H9 (cell line): ENCODE measurements at regions not wholly inside any gene's neighbourhood (a gene's known extent, or its start where the extent isn't known, plus 50 kb on each side); places are given as distances from the start of the nearest gene placed in this dataset.

ENCODE experiments used
- DNase-seq: peaks from one replicate; pipeline ENCODE4 v3.0.0-alpha.2; 2017
- H2AFZ ChIP-seq: one replicate; pipeline ENCODE4 v1.6.1; 2013; ENCODE audit warnings: mild to moderate bottlenecking, low read length, control low read depth, moderate library complexity
- H2AK5ac ChIP-seq: 2 replicates; pipeline ENCODE4 v1.6.1; 2013; ENCODE audit warnings: low read length, control low read depth, mixed read lengths; ENCODE audit not compliant: insufficient read length
- H2BK120ac ChIP-seq: one replicate; pipeline ENCODE4 v1.6.1; 2013; ENCODE audit warnings: low read depth, mild to moderate bottlenecking, low read length, control low read depth, inconsistent platforms; ENCODE audit not compliant: poor library complexity, severe bottlenecking
- H2BK12ac ChIP-seq: 2 replicates; pipeline ENCODE4 v1.6.1; 2013; ENCODE audit warnings: low read length, control low read depth, mixed read lengths, low read depth; ENCODE audit not compliant: insufficient read length
- H2BK15ac ChIP-seq: 2 replicates; pipeline ENCODE4 v1.6.1; 2013; ENCODE audit warnings: low read depth, low read length, control low read depth
- H2BK20ac ChIP-seq: one replicate; pipeline ENCODE4 v1.6.1; 2013; ENCODE audit warnings: low read depth, mild to moderate bottlenecking, low read length, control low read depth, inconsistent platforms; ENCODE audit not compliant: poor library complexity, severe bottlenecking
- H2BK5ac ChIP-seq: 2 replicates; pipeline ENCODE4 v1.6.1; 2013; ENCODE audit warnings: low read length, control low read depth, mixed read lengths; ENCODE audit not compliant: insufficient read length
- H3K14ac ChIP-seq: 2 replicates; pipeline ENCODE4 v1.6.1; 2013; ENCODE audit warnings: low read length, control low read depth; ENCODE audit not compliant: insufficient read depth
- H3K18ac ChIP-seq: 2 replicates; pipeline ENCODE4 v1.6.1; 2013; ENCODE audit warnings: low read depth, mild to moderate bottlenecking, mixed read lengths, low read length, control low read depth; ENCODE audit not compliant: insufficient read length
- H3K23ac ChIP-seq: 2 replicates; pipeline ENCODE4 v1.6.1; 2013; ENCODE audit warnings: low read length, control low read depth, mixed read lengths, low read depth; ENCODE audit not compliant: insufficient read length
- H3K23me2 ChIP-seq: 2 replicates; pipeline ENCODE4 v1.6.1; 2013; ENCODE audit warnings: low read depth, mild to moderate bottlenecking, mixed read lengths, low read length, control low read depth; ENCODE audit not compliant: insufficient read length, poor library complexity, severe bottlenecking
- H3K27ac ChIP-seq: 2 replicates; pipeline ENCODE4 v1.5.1; 2013; ENCODE audit warnings: low read length, control low read depth, mixed read lengths, low read depth; ENCODE audit not compliant: insufficient read length
- H3K27me3 ChIP-seq: 2 replicates; pipeline ENCODE4 v1.6.1; 2013; ENCODE audit warnings: low read length, control low read depth, inconsistent platforms; ENCODE audit not compliant: insufficient read depth
- H3K4ac ChIP-seq: 2 replicates; pipeline ENCODE4 v1.6.1; 2013; ENCODE audit warnings: low read depth, mild to moderate bottlenecking, control low read depth, inconsistent platforms, low read length, moderate library complexity
- H3K4me1 ChIP-seq: 2 replicates; pipeline ENCODE4 v1.6.1; 2013; ENCODE audit warnings: low read length, control low read depth, inconsistent platforms; ENCODE audit not compliant: insufficient read depth
- H3K4me2 ChIP-seq: 2 replicates; pipeline ENCODE4 v1.6.1; 2013; ENCODE audit warnings: low read length, control low read depth, mixed read lengths; ENCODE audit not compliant: insufficient read length, insufficient read depth
- H3K56ac ChIP-seq: 2 replicates; pipeline ENCODE4 v1.6.1; 2013; ENCODE audit warnings: low read depth, mild to moderate bottlenecking, mixed read lengths, low read length, control low read depth; ENCODE audit not compliant: insufficient read length
- H3K79me1 ChIP-seq: 2 replicates; pipeline ENCODE4 v1.6.1; 2013; ENCODE audit warnings: low read depth, mild to moderate bottlenecking, moderate library complexity, low read length, control low read depth, inconsistent platforms; ENCODE audit not compliant: insufficient read depth, poor library complexity, severe bottlenecking
- H3K79me2 ChIP-seq: 2 replicates; pipeline ENCODE4 v1.6.1; 2013; ENCODE audit warnings: low read length, control low read depth, inconsistent platforms; ENCODE audit not compliant: insufficient read depth
- H3K9ac ChIP-seq: 2 replicates; pipeline ENCODE4 v1.6.1; 2013; ENCODE audit warnings: low read length, control low read depth, mixed read lengths; ENCODE audit not compliant: insufficient read length; ENCODE audit errors: extremely low read depth
- H3K9me3 ChIP-seq: one replicate; pipeline ENCODE4 v1.6.1; 2013; ENCODE audit warnings: low read depth, low read length, inconsistent platforms; ENCODE audit not compliant: control insufficient read depth
- H3T11ph ChIP-seq: one replicate; pipeline ENCODE4 v1.6.1; 2013; ENCODE audit warnings: mild to moderate bottlenecking, low read length, control low read depth, inconsistent platforms
- H4K20me1 ChIP-seq: one replicate; pipeline ENCODE4 v1.6.1; 2013; ENCODE audit not compliant: control insufficient read depth, insufficient read length, insufficient read depth
- H4K5ac ChIP-seq: 2 replicates; pipeline ENCODE4 v1.6.1; 2013; ENCODE audit warnings: low read depth, mild to moderate bottlenecking, mixed read lengths, low read length, control low read depth; ENCODE audit not compliant: insufficient read length
- H4K8ac ChIP-seq: replicated peaks from 2 replicates; pipeline ENCODE4 v1.6.1; 2013; ENCODE audit warnings: low read length, control low read depth, mixed read lengths, low read depth; ENCODE audit not compliant: insufficient read length
- H4K91ac ChIP-seq: 2 replicates; pipeline ENCODE4 v1.6.1; 2013; ENCODE audit warnings: low read depth, mild to moderate bottlenecking, moderate library complexity, mixed read lengths, low read length, control low read depth; ENCODE audit not compliant: insufficient read length
- H3K27ac Mint-ChIP-seq, 3 experiments: 2 replicates in 2 of 3; 3 replicates in 1 of 3; pipeline ENCODE4 v1.8.0; 2020 to 2021; ENCODE audit warnings: mixed read lengths in 3 of 3, mild to moderate bottlenecking in 1 of 3, moderate library complexity in 1 of 3
- H3K27me3 Mint-ChIP-seq: 2 replicates; pipeline ENCODE4 v1.8.0; 2021; ENCODE audit warnings: low read depth, mild to moderate bottlenecking, moderate library complexity, mixed read lengths
- H3K36me3 Mint-ChIP-seq, 3 experiments: 2 replicates in 2 of 3; 3 replicates in 1 of 3; pipeline ENCODE4 v1.8.0; 2020 to 2021; ENCODE audit warnings: low read depth in 3 of 3, mixed read lengths in 3 of 3; ENCODE audit not compliant: insufficient read depth in 1 of 3
- H3K4me1 Mint-ChIP-seq, 2 experiments: 2 replicates each; pipeline ENCODE4 v1.8.0; 2020; ENCODE audit warnings: mixed read lengths in 2 of 2
- H3K4me3 Mint-ChIP-seq, 2 experiments: 2 replicates in 1 of 2; 3 replicates in 1 of 2; pipeline ENCODE4 v1.8.0; 2020 to 2021; ENCODE audit warnings: mild to moderate bottlenecking in 2 of 2, mixed read lengths in 2 of 2, moderate library complexity in 1 of 2
- H3K9me3 Mint-ChIP-seq, 2 experiments: 2 replicates in 1 of 2; 3 replicates in 1 of 2; pipeline ENCODE4 v1.8.0; 2020; ENCODE audit warnings: mild to moderate bottlenecking in 2 of 2, mixed read lengths in 2 of 2, moderate library complexity in 1 of 2
- CTCF ChIP-seq: fragments of 200-600 bp; sonication (generic); conservative IDR thresholded peaks from 3 replicates; pipeline ENCODE4 v1.8.0; 2021; ENCODE audit warnings: antibody characterized with exemption, mild to moderate bottlenecking
- WGBS: extraction: QIAGEN DNeasy Blood & Tissue Kit; methylation state at CpG from one replicate; pipeline ENCODE4 v1.1.7; 2013; ENCODE audit warnings: missing lambda C conversion rate, low lambda C conversion rate, mixed read lengths; ENCODE audit not compliant: insufficient read length; ENCODE audit errors: extremely low coverage; 5-methylcytosine and 5-hydroxymethylcytosine counted together

DNA sequence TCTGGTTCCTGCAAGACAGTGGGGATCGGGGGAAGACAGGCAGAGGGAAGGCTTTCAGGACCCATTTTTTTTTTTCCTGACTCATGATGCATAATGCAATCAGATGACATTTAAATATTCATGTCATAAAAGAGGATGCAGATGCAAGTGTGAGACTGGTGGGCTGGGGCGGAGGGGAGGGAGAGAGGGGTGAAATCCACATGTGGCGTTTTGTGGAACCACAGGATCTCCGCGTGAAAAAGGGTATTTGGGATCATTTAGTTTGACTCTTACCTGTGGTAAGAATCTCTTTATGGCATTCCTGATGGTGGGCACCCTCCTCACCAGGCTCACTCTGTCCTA is 249.3 kb upstream of the CSF3R start:
- H3K4me1 ChIP-seq: peaks cover 2% of the 10 kb centered on the region; the same call in 1 of the 2 replicates
- H2BK120ac ChIP-seq: no peak overlapping the region
- no peak overlapping the region for H2AK5ac ChIP-seq
- H3K4me2 ChIP-seq: no peak overlapping the region
- no peaks in the 10 kb centered on the region for H3K9me3 ChIP-seq
- TF ChIP-seq CTCF: no peak; the same call in 2 of the 3 replicates
- H2BK20ac ChIP-seq: no peak overlapping the region
- H3K27ac ChIP-seq: no peak overlapping the region
- no peak overlapping the region for H2BK12ac ChIP-seq
- DNase-seq: no peak
- Mint-ChIP-seq H3K27me3 (peaks cover 5% of the 10 kb centered on the region), H3K4me3 (no peak overlapping the region), H3K4me1 (peaks cover 35 to 40% of the 10 kb centered on the region in 2 experiments), H3K9me3 (no peaks in the 10 kb centered on the region; a peak in 1 of 5 replicates), H3K27ac (peak overlapping the region in 2 of 3 experiments; percentile 36 to 68; a peak in 1 of 7 replicates), H3K36me3 (no peaks in the 10 kb centered on the region; a peak in 1 of 7 replicates)
- H3K79me2 ChIP-seq: no peaks in the 10 kb centered on the region
- no peak overlapping the region for H4K8ac ChIP-seq
- no peaks in the 10 kb centered on the region for H4K20me1 ChIP-seq
- H2AFZ ChIP-seq: no peak overlapping the region
- no peak overlapping the region for H3K23ac ChIP-seq
- H3K9ac ChIP-seq: no peak overlapping the region
- no peaks in the 10 kb centered on the region for H3K27me3 ChIP-seq
- no CpG with 5 or more reads among the region's 5 CpGs for WGBS
- H3K4ac ChIP-seq: no peak overlapping the region
- H4K91ac ChIP-seq: no peak overlapping the region
- H2BK5ac ChIP-seq: no peak overlapping the region
- no peak overlapping the region for H3K14ac ChIP-seq
- no peak overlapping the region for H3T11ph ChIP-seq
- H3K56ac ChIP-seq: no peak overlapping the region
- H4K5ac ChIP-seq: no peak overlapping the region
- no peaks in the 10 kb centered on the region for H3K23me2 ChIP-seq
- H2BK15ac ChIP-seq: no peak overlapping the region
- H3K79me1 ChIP-seq: no peaks in the 10 kb centered on the region
- no peak overlapping the region for H3K18ac ChIP-seq
